Ovary (tissue), 3 donors: ENCODE measurements at regions not wholly inside any gene's neighbourhood (a gene's known extent, or its start where the extent isn't known, plus 50 kb on each side); places are given as distances from the start of the nearest gene placed in this dataset.

ENCODE experiments used
- EP300 ChIP-seq: sonication (generic); formaldehyde crosslinking; IDR thresholded peaks from one replicate; pipeline ENCODE4 v1.6.1; 2017; ENCODE audit warnings: antibody characterized with exemption
- TF ChIP-seq, protein P1 (sequence below), 3 donors: fragments of 450-650 bp in 2 of 3; fragments of 200-600 bp in 1 of 3; IDR thresholded peaks; one replicate each; pipeline versions ENCODE4 v1.5.1 to v1.8.0; 2016 to 2022; ENCODE audit warnings: antibody characterized with exemption in 3 of 3, mild to moderate bottlenecking in 1 of 3
- donor health status: DM: no; HTN: no; CAD: no.

DNA sequence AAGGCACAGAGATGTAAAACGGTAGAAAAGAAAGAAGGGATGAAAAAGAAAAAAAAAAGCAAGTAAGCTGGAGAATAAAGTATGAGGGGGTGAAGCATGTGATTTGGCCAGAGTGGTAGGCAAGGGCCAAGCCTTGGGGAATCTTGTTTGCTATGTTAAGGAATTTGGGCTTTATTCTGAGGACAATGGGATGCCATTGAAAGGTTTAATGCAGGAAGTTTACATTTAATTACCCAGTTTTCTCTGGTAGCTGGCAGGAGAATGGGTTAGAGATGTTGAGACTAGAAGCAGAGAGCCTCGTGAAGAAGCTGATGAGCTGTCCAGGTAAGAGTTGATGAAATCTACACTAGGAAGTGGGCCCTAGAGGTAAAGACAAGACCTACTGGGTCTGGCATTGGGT, 455.9 kb downstream of the PDCD6IP start:
- TF ChIP-seq, protein P1, sequence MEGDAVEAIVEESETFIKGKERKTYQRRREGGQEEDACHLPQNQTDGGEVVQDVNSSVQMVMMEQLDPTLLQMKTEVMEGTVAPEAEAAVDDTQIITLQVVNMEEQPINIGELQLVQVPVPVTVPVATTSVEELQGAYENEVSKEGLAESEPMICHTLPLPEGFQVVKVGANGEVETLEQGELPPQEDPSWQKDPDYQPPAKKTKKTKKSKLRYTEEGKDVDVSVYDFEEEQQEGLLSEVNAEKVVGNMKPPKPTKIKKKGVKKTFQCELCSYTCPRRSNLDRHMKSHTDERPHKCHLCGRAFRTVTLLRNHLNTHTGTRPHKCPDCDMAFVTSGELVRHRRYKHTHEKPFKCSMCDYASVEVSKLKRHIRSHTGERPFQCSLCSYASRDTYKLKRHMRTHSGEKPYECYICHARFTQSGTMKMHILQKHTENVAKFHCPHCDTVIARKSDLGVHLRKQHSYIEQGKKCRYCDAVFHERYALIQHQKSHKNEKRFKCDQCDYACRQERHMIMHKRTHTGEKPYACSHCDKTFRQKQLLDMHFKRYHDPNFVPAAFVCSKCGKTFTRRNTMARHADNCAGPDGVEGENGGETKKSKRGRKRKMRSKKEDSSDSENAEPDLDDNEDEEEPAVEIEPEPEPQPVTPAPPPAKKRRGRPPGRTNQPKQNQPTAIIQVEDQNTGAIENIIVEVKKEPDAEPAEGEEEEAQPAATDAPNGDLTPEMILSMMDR (IDR thresholded peaks at IDR 0.05) = no peak
- no peak for TF ChIP-seq EP300
